ENCODE measurements at regions not wholly inside any gene's neighbourhood (a gene's known extent, or its start where the extent isn't known, plus 50 kb on each side); places are given as distances from the start of the nearest gene placed in this dataset.

DNA sequence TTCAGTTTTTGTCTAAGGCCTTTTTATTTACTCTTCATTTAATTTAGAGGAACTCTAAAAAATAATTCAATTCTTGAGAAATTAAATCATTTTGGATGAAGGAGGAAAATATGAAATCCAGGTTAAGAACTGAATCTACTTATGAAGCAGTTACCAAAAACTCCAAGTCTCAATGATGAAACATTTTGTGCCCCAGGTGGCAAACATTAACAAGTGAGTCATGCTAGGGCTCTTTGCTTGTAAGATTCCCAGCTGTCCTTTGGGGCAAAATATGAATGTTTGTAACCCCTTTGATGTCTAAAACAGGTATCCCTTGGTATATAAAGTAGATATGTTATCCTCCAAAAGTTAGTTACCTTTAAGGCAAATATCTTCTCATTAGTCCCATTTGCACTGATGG, 202.4 kb downstream of the NEDD1 start (continued):
- TF ChIP-seq HMGA2 (CRISPR knock-in tag; IDR thresholded peaks at IDR 0.05): no peak

DNA sequence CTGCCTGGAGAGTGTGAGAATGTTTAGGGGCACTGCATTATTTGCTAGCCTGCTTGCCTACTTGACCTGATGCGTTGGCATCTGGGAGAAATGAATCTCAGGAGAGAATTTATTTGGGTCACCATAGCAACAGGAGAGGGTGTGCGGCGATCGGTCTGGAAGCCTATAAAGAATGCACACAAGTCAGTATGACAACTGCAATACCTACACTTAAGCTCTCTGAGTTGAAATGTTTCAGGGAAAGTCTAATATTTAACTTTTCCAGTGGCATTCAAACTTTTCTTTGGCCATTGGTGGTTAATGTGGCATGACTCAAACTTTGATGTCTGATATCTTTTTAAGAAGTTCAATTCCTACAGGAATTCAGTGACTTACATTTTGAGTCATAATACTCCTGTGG, 205.1 kb downstream of the NEDD1 start:
- Mint-ChIP-seq H3K27ac (no peak overlapping the region), H3K9me3 (peaks cover 14% of the 10 kb centered on the region), H3K27me3 (ENCODE audit: low read depth) (no peaks in the 10 kb centered on the region; the same call in 1 of the 2 replicates), H3K36me3 (peaks cover 8% of the 10 kb centered on the region), H3K4me1 (no peaks in the 10 kb centered on the region), H3K4me3 (no peak overlapping the region)
- no peak for TF ChIP-seq JAZF1 (CRISPR knock-in tag; IDR thresholded peaks at IDR 0.05)
- TF ChIP-seq, protein P1, sequence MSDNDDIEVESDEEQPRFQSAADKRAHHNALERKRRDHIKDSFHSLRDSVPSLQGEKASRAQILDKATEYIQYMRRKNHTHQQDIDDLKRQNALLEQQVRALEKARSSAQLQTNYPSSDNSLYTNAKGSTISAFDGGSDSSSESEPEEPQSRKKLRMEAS (CRISPR knock-in tag; IDR thresholded peaks at IDR 0.05): no peak
- TF ChIP-seq, protein P2, sequence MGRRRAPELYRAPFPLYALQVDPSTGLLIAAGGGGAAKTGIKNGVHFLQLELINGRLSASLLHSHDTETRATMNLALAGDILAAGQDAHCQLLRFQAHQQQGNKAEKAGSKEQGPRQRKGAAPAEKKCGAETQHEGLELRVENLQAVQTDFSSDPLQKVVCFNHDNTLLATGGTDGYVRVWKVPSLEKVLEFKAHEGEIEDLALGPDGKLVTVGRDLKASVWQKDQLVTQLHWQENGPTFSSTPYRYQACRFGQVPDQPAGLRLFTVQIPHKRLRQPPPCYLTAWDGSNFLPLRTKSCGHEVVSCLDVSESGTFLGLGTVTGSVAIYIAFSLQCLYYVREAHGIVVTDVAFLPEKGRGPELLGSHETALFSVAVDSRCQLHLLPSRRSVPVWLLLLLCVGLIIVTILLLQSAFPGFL (CRISPR knock-in tag; IDR thresholded peaks at IDR 0.05; ENCODE audit: borderline replicate concordance): no peak
- TF ChIP-seq, protein P3, sequence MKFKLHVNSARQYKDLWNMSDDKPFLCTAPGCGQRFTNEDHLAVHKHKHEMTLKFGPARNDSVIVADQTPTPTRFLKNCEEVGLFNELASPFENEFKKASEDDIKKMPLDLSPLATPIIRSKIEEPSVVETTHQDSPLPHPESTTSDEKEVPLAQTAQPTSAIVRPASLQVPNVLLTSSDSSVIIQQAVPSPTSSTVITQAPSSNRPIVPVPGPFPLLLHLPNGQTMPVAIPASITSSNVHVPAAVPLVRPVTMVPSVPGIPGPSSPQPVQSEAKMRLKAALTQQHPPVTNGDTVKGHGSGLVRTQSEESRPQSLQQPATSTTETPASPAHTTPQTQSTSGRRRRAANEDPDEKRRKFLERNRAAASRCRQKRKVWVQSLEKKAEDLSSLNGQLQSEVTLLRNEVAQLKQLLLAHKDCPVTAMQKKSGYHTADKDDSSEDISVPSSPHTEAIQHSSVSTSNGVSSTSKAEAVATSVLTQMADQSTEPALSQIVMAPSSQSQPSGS (CRISPR knock-in tag; IDR thresholded peaks at IDR 0.05; ENCODE audit: borderline replicate concordance, low read depth): no peak
- TF ChIP-seq CREB1 (CRISPR knock-in tag; IDR thresholded peaks at IDR 0.05): no peak
- TF ChIP-seq ZNF423 (CRISPR knock-in tag; IDR thresholded peaks at IDR 0.05): no peak
- TF ChIP-seq, protein P4, sequence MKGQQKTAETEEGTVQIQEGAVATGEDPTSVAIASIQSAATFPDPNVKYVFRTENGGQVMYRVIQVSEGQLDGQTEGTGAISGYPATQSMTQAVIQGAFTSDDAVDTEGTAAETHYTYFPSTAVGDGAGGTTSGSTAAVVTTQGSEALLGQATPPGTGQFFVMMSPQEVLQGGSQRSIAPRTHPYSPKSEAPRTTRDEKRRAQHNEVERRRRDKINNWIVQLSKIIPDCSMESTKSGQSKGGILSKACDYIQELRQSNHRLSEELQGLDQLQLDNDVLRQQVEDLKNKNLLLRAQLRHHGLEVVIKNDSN (CRISPR knock-in tag; IDR thresholded peaks at IDR 0.05): no peak
- TF ChIP-seq, protein P5, sequence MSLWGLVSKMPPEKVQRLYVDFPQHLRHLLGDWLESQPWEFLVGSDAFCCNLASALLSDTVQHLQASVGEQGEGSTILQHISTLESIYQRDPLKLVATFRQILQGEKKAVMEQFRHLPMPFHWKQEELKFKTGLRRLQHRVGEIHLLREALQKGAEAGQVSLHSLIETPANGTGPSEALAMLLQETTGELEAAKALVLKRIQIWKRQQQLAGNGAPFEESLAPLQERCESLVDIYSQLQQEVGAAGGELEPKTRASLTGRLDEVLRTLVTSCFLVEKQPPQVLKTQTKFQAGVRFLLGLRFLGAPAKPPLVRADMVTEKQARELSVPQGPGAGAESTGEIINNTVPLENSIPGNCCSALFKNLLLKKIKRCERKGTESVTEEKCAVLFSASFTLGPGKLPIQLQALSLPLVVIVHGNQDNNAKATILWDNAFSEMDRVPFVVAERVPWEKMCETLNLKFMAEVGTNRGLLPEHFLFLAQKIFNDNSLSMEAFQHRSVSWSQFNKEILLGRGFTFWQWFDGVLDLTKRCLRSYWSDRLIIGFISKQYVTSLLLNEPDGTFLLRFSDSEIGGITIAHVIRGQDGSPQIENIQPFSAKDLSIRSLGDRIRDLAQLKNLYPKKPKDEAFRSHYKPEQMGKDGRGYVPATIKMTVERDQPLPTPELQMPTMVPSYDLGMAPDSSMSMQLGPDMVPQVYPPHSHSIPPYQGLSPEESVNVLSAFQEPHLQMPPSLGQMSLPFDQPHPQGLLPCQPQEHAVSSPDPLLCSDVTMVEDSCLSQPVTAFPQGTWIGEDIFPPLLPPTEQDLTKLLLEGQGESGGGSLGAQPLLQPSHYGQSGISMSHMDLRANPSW (CRISPR knock-in tag; conservative IDR thresholded peaks at IDR 0.05; ENCODE audit: low read depth): no peak
- no peak for TF ChIP-seq ZNF121 (CRISPR knock-in tag; IDR thresholded peaks at IDR 0.05)
- TF ChIP-seq ESRRA (CRISPR knock-in tag; IDR thresholded peaks at IDR 0.05; ENCODE audit: borderline replicate concordance): no peak
- ATAC-seq (no peak), DNase-seq (ENCODE audit: low spot score) (no peak)
- CTCF ChIA-PET: no interaction called here
- POLR2A ChIA-PET: no interaction called here

DNA sequence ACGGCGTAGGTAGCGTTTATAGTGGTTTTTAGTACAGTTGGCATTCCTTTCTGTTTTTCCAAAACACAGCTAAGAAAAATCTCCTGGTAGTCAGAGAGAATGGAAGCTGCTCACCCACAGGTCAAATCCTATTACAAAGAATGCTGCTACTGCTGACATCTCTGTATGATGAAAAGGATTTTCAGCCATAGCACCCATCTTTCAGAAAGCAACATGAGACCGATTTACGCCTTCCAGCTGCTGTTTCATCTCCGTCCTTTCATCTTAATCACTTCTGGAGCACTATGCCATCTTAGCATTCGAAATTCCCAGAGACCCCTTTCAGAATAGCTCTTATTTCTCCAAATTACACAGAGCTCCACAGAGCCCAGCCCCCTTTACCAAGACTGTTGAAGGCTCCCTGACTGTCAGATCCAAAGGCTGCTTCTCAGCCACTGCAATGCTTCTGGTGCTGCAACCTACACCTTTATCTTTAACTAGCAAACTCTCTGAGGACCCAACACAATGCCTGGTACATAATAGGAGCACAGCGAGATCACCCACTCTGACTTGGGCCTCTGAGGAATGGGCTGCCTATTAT, 211.8 kb downstream of the NEDD1 start:
- Mint-ChIP-seq H3K27ac (no peak overlapping the region), H3K9me3 (peaks cover 6% of the 10 kb centered on the region)

More for the DNA sequence above, 211.8 kb downstream of the NEDD1 start:
- Mint-ChIP-seq H3K4me3 (no peak overlapping the region), H3K27me3 (ENCODE audit: low read depth) (no peaks in the 10 kb centered on the region; the same call in 1 of the 2 replicates), H3K36me3 (peaks cover 2% of the 10 kb centered on the region), H3K4me1 (peaks cover 6% of the 10 kb centered on the region)
- POLR2A ChIA-PET: no interaction called here
- DNase-seq (ENCODE audit: low spot score) (no peak), ATAC-seq (no peak)
- TF ChIP-seq, protein P6, sequence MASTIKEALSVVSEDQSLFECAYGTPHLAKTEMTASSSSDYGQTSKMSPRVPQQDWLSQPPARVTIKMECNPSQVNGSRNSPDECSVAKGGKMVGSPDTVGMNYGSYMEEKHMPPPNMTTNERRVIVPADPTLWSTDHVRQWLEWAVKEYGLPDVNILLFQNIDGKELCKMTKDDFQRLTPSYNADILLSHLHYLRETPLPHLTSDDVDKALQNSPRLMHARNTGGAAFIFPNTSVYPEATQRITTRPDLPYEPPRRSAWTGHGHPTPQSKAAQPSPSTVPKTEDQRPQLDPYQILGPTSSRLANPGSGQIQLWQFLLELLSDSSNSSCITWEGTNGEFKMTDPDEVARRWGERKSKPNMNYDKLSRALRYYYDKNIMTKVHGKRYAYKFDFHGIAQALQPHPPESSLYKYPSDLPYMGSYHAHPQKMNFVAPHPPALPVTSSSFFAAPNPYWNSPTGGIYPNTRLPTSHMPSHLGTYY (CRISPR knock-in tag; IDR thresholded peaks at IDR 0.05): no peak
- TF ChIP-seq, protein P7, sequence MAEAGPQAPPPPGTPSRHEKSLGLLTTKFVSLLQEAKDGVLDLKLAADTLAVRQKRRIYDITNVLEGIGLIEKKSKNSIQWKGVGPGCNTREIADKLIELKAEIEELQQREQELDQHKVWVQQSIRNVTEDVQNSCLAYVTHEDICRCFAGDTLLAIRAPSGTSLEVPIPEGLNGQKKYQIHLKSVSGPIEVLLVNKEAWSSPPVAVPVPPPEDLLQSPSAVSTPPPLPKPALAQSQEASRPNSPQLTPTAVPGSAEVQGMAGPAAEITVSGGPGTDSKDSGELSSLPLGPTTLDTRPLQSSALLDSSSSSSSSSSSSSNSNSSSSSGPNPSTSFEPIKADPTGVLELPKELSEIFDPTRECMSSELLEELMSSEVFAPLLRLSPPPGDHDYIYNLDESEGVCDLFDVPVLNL (CRISPR knock-in tag; IDR thresholded peaks at IDR 0.05; ENCODE audit: borderline replicate concordance, low read depth): no peak
- TF ChIP-seq, protein P8, sequence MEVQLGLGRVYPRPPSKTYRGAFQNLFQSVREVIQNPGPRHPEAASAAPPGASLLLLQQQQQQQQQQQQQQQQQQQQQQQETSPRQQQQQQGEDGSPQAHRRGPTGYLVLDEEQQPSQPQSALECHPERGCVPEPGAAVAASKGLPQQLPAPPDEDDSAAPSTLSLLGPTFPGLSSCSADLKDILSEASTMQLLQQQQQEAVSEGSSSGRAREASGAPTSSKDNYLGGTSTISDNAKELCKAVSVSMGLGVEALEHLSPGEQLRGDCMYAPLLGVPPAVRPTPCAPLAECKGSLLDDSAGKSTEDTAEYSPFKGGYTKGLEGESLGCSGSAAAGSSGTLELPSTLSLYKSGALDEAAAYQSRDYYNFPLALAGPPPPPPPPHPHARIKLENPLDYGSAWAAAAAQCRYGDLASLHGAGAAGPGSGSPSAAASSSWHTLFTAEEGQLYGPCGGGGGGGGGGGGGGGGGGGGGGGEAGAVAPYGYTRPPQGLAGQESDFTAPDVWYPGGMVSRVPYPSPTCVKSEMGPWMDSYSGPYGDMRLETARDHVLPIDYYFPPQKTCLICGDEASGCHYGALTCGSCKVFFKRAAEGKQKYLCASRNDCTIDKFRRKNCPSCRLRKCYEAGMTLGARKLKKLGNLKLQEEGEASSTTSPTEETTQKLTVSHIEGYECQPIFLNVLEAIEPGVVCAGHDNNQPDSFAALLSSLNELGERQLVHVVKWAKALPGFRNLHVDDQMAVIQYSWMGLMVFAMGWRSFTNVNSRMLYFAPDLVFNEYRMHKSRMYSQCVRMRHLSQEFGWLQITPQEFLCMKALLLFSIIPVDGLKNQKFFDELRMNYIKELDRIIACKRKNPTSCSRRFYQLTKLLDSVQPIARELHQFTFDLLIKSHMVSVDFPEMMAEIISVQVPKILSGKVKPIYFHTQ (CRISPR knock-in tag; IDR thresholded peaks at IDR 0.05): no peak
- TF ChIP-seq, protein P4 (CRISPR knock-in tag; IDR thresholded peaks at IDR 0.05): no peak
- TF ChIP-seq ZNF396 (CRISPR knock-in tag; IDR thresholded peaks at IDR 0.05; ENCODE audit: borderline replicate concordance) (no peak), JAZF1 (CRISPR knock-in tag; IDR thresholded peaks at IDR 0.05) (no peak)
- CTCF ChIA-PET: interaction anchor here (1.3 kb wide), 1 partner anchor 13 kb away, joined by 4 read pairs; no protein-coding TSS in a partner anchor

Measured in WTC11 (cell line).